Stimulated activated CD8-positive, alpha-beta memory T cell treated with anti-CD3 and anti-CD28 coated beads, Interleukin-7, amount 100 ng/mL, for 48 hours (primary cell): ENCODE measurements at regions not wholly inside any gene's neighbourhood (a gene's known extent, or its start where the extent isn't known, plus 50 kb on each side); places are given as distances from the start of the nearest gene placed in this dataset.
A peak's percentile ranks its signal among the peaks of the same experiment; 100 is the strongest.

Experiments used
- DNase-seq, 2 donors: peaks; one replicate each; pipeline ENCODE4 v3.0.0-alpha.2; 2020; ENCODE audit warnings: low read depth in 1 of 2; ENCODE audit errors: extremely low read depth in 1 of 2

- no peak for DNase-seq
These were observed 118.9 kb upstream of the PLEKHG7 start for GRCh38 chr12:92583910-92584309.

- DNase-seq: no peak
These were observed 119.9 kb upstream of the PLEKHG7 start for GRCh38 chr12:92582893-92583292.

DNA sequence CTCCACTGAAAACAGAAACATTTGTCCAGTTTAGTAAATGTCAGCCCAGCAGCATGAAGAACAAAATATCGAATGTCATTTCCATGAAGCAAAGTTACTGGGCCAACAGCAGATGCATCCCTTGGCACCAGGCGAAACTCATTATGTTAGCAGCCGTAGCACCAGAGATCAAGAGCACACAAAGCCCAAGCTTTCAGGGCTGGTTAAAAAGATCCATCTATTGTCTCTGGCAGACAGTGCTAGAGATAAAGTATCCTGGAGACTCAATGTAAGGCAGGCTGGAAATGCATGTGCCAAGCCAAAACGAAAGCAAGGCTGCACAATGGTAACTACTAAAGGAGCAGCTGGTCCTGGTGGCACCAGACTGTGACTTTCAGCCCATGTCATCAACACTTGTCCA lies 120.3 kb upstream of the PLEKHG7 start:
- no peak for DNase-seq

- DNase-seq: no peak
These were observed 121.2 kb upstream of the PLEKHG7 start for GRCh38 chr12:92581604-92582003.

DNA sequence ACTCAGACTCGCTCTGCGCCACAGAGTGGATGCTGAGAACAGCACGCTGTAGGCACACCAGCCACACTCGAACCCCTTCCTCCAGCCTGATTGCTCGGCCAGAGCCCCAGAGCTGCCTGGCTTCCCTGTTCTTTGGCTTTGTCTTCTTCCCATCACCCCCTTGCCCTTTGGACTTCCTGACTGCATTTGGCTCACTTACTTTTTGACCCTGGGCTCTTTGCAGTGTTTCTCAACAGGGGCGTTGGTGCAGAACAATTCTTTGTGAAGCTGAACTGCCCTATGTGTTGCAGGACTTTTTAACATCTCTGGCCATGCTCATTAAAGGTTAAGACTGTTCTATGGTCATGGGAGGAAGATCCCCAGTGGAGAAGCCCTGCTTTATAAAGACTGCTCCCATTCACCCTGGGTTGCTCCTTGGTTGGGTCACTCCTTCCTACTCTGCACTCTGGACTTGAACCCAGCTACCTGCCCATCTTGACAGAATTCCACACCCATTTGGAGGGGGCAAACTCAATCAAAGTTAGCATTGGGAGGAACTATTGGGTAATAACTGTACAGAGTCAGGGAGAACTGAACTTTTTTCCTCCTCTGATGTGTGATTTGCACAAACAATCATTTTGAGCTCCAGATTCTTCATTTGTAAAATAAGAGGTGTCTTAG lies 127.7 kb upstream of the PLEKHG7 start:
- DNase-seq: no peak

DNA sequence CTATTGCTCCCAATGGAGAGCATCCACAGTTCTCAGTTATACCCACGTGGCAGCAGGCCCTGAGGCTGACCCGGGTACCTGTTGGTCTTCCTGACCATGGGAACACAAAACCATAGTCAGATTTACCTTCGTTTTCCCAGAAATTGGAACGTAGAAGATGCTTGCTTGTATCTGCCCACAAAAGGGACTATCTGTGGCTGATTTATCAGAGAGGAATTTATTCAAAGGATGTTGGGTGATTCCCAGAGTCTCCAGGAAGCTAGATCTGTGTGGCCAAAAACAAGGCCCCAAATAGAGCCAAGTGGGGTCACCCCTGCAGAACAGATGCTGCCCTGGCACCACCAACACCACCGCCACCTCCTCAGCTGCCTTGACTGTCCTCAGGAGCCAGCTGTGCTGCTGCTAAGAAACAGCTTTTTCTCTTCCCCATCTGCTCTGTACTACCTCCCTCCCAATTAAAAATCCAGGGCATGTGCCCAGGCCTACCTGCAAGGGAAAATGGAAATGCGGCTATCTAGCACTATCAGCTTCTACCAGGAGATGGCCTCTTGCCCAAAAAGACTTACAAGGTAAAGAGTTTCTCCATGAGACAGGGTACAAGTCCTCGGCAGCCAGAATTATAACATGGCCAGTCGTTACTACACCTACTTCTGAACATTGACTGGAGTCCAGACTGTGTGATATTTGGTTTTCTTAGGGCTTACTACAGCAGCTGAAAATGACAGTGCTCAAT lies 128.6 kb upstream of the PLEKHG7 start:
- DNase-seq: no peak

DNA sequence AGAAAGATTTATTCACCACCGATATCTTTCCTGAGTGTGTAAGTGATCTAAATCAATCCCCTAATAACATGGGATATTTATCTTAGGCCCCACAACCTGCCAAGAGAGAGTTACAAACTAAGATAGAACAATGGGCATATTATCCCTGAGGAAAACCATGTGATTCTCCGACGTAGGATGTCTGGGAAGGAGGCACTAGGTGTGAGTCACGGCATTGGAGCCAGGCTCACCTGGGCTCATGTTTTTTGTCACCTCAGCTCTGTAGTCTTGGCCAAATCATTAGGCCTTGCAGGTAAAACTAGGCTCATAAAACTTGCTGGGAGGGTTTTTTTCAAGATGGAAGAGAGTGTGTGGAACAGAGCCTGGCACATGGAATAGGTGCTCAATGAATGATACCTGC lies 129.7 kb upstream of the PLEKHG7 start:
- no peak for DNase-seq

DNA sequence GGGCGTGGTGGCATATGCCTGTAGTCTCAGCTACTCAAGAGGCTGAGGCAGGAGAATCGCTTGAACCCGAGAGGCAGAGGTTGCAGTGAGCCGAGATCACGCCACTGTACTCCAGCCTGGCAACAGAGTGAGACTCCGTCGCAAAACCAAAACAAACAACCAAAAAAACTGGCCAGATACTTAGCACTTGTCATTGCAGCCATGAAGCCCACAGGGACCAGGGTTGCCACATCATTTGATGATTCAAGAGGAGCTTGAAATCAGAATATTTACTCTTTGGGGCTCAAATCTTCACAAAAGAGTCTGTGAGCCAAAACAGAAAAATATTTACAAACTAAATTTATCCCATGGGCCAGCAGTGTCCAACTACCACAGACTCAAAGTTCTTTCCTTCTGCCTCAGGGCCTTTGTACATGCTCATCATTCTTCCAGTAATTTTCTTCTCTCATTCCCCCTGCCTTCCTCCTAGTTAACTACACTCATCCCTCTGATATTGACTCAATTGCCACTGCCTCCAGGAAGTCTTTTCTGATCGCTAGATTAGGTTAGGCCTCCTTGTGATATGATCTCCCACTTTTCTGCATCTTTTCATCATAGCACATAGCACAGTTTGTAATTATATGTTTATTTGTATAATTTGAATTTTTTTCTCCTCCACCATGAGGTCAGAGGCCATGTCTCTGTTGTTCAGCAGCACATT lies 130.8 kb upstream of the PLEKHG7 start:
- no peak for DNase-seq

DNA sequence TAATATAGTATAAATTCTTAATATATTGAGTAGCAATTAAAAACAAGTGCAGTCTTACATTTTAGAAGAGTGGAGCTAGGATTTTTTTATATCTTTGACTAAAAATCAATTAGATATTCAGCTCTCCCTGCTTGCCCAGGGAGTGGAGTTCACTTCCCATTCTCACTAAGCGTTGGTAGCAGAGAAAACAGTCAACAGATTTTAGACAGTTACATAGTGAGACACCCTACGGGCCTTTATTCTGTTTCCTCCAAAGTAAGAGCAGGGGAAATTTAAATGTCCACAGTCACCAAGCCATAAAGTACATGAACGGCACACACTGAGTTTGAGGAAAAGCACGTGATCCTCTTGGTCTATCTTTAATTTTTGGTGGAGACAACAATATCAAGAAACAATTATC lies 131.6 kb upstream of the PLEKHG7 start:
- no peak for DNase-seq

GRCh38 chr12:92570056-92570753 lies 132.6 kb upstream of the PLEKHG7 start:
- DNase-seq: peak in 1 of 2 donors; percentile 13

- DNase-seq: no peak
These were observed 134.1 kb upstream of the PLEKHG7 start for GRCh38 chr12:92568691-92569090.

- DNase-seq: no peak
These were observed 136.3 kb upstream of the PLEKHG7 start for GRCh38 chr12:92566448-92567019.

DNA sequence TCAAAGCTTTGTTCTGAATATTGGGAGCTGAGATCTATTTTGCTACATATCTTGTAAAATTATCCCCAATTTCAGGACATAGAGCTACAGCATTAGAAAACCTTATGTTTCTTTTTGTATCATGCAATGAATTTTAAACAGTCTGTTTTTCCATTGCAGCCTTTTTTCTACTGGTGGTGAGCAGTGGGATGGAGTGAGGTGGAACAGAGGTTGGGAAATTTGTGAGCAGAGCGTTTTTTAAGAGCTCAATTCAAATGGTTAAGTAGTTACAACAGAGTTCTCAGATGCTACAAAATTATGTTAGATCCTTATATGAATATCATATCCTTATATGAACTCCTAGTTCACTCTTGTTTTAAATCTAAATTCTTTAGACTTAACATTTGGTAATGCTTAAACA lies 139.0 kb upstream of the PLEKHG7 start:
- DNase-seq: no peak

GRCh38 chr12:92562063-92562734 lies 140.6 kb upstream of the PLEKHG7 start:
- no peak for DNase-seq

DNA sequence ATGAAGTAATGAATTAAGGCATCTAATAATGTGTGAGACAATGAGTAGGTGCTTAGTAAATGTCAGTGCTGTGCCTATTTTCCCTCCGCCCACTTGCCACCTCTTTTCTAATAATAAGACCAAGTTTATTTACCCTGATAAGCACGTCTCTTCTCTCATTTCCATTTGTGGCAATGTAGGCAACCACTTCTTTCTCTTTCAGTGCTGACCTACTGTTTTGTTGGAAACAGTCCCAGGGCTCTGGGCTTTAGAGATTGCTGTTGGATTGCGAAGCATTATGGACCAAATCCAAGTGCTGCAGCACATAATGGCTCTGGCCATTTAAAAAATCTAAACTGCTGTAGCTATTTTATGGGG lies 141.3 kb upstream of the PLEKHG7 start:
- DNase-seq: no peak

DNA sequence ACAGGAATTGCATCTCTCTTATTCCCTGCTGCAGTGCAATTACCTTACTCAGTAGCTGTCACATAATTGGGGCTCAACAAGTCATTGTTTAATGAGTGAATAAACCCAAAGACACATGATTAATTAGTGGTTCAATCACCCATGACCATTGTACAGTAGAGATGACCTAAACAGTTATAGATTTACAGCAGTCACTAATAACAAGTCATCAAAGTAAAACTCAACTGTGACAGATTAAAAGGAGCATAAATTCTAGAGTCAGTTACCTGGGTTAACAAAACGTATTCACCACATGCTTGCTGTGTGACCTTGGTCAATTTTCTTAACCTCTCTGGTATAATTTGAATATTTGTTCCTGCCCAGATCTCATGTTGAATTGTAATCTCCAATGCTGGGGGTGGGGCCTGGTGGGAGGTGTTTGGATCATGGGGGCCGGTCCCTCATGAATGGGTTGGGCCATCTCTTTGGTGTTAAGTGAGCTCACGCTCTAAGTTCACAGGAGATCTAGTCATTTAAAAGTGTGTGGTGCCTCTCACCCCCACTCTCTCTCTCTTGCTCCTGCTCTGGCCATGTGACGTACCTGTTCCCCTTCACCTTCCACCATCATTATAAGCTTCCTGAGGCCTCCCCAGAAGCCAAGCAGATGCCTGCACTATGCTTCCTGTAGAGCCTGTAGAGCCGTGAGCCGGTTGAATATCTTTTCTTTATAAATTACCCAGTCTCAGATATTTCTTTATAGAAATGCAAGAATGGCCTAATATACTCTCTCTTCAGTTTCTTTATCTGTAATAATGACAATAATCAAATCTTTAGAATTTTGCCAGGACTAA lies 141.9 kb upstream of the PLEKHG7 start:
- DNase-seq: no peak

GRCh38 chr12:92558806-92559205 lies 144.0 kb upstream of the PLEKHG7 start:
- DNase-seq: no peak

DNA sequence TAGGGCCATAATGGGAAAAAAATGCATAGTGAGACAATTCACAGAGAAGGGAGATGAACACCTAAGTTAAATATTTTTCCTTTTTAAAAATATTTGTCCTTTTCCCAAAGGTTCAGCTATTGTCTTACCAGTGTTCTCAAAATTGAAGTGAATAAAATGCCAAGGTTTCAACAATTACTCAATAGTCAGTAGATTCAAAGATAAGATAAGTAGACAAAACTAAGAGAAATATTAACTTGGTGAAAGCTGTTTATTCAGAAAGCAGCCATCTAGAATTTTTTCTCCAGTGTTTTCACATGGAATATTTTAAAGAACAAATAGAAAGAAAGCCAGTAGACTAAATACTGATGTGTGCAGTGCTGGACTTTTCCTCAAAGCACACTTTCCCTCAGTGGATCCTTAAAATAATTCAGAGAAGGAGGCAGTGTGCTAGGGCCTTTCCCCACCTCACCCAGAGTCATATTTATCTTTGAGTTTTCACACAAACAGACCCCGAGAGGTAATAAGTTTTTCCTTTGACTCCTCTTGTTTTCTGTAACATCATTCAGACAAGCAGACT lies 144.5 kb upstream of the PLEKHG7 start:
- no peak for DNase-seq

- DNase-seq: no peak
These were observed 145.4 kb upstream of the PLEKHG7 start for GRCh38 chr12:92557422-92557724.
